ENCODE measurements at regions not wholly inside any gene's neighbourhood (a gene's known extent, or its start where the extent isn't known, plus 50 kb on each side); places are given as distances from the start of the nearest gene placed in this dataset.

- no peak for DNase-seq
These were observed 269.5 kb upstream of the N4BP1 start for GRCh38 chr16:48879223-48880122.

- no peak for DNase-seq
These were observed 268.0 kb upstream of the N4BP1 start for GRCh38 chr16:48877946-48878345.

GRCh38 chr16:48870141-48870540, 260.2 kb upstream of the N4BP1 start:
- no peak for DNase-seq

DNA sequence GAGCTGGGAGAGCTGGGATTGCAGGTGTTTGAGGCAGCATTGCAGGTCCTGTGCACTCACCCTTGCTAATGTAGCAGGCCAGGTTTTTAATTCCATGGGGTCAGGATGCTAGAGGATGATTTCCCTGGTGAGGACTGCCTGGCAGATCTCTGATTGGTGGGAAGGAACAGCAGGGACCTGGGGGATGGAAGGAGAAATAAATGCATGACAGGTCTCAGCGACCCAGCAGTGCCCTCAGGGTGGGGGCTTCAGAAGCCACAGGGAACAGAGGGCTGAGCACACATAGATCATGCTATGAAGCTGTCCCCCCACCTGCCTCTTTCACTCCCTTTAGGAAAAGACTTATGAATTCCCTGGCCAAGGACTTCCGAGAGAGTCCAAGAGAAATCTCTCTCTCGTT, 255.5 kb upstream of the N4BP1 start:
- no peak for DNase-seq

GRCh38 chr16:48864055-48864454, 254.1 kb upstream of the N4BP1 start:
- DNase-seq: no peak

DNA sequence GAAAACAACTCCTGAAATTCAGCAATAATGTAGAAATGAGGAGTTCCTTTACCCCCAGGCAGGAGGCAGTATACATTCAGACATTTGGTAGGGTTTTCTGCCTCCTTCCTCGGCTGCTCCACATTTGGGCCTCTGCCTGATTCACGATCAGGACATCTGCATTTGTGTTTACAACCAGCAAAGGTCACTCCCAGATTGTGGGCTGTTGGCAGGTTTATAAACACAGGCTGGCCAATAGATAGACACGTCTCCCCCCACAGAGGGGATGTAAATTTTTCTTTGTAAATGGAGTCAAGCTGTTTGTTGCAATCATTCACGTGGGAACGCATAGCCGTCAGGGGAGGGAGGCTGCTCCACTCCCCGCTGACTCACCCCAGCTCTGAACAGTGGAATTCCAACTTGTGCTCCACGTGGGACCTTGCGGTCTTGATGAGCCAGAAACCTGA, 252.1 kb upstream of the N4BP1 start:
- peak; percentile 20 for DNase-seq

GRCh38 chr16:48860341-48860740, 250.4 kb upstream of the N4BP1 start:
- DNase-seq: no peak

DNA sequence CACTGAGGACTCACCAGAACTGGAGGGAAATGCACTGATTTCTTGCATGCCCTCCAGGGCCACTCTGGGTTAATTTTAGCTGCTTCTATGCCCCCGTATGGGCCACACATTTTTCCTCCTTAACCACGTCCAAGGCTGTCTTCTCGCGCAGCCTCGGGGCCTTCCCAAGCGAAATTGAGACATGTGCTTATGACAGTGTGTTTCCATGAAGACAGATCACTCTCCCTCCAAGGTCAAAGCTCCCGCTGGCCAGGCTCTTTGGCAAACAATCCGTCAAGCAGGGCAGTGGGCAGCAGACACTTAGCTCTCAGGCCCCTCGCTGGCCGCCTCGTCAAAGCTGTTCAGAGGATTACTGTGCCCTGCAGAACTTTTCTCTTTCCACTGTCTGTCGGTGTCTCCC, 243.0 kb upstream of the N4BP1 start:
- DNase-seq: no peak

- DNase-seq: no peak
These were observed 242.5 kb upstream of the N4BP1 start for GRCh38 chr16:48852458-48852857.

GRCh38 chr16:48850097-48850770, 240.3 kb upstream of the N4BP1 start:
- DNase-seq: no peak

DNA sequence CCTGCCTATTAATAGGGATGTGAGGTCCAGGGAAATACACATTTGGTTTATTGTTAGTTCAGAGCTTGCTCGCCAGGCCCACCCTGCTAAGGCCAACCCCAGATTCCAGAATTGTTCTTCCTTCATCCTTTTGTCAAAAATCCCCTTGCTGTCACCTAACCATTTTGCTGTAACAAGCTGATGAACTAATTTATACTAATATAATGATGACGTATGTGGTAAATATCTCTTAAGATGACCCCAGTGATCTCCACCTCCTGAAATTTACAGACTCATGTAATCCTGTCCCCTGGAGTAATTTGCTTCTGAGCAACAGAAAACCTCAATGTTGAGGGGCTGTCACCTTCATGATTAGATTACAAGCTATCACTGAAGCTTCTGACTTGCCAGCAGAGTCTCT, 236.3 kb upstream of the N4BP1 start:
- no peak for DNase-seq

DNA sequence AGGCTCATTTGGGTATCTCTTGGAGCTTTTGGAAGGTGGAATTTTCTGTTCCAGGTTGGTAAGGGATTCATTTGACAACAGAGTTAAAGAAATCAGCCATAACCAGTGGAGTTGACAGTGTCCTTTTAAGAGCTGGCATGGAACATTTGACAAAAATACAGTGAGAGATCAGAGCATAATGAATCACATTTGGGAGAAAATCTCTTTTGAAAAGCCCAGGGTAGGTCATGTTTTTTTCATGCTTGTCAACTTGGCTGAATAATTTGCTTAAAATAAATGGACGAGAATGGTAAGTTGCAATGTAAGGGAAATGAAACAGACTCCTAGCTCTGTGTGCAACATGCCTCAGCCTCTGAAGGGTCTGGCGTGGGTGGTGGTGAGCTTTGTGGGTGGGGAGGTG, 235.3 kb upstream of the N4BP1 start:
- no peak for DNase-seq

DNA sequence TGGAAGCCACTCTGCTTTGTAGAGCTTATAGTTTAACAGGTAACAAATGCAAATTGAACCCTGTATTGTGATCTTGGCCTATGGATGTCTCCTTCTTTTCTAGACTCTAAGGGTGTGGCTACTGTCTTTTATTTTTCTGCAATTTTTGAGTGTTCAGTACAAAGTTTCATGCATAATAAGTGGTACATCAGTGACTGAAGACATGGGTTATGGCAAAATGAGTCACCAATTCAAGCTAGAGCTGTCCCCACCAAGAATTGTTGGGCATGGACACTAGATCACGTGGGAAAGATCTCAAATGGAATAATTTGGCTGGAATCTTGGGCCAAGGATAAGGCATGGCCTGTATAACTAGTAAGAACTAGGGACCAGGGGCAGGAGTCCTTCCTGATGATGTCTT, 228.4 kb upstream of the N4BP1 start:
- DNase-seq: no peak

- DNase-seq: no peak
These were observed 226.7 kb upstream of the N4BP1 start for GRCh38 chr16:48836636-48837035.

GRCh38 chr16:48836067-48836466, 226.1 kb upstream of the N4BP1 start:
- no peak for DNase-seq

DNA sequence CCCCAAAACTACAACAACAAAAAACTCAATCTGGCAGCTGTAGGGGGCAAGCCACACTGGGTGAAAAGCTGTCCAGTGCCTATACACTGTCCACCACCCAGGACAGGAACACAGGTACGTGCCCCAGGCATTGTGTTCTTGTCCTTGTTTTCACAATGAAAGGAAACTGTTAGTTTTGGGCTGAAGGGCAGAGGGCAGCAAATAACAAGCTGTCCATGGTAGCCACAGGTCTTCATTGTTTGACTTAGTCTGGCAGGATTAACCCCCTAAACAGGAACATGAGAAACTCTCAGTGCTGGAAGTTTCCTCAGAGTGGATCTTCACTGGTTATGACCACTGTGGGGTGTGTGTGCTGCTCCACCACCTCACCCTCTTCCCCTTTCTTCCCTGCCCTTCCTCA, 224.6 kb upstream of the N4BP1 start:
- no peak for DNase-seq

DNA sequence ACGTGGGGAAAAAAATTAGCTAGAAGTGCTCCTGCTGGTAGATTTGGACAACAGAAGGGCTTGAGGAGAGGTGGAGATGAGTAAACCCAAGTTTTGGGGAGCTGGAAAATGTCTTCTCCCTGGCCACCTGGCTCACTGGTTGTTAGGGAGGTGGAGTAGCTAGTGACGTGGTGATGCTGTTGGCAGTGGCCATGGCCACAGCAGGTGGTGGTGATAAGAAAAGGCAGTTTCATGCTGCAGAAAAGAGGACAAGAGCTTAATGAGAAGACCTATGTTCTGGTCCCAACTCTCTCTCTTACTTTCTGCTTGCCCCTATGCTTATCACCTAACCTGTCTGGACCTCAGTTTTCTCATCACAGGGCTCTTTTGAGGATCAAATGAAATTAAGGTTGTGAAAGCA, 223.5 kb upstream of the N4BP1 start:
- no peak for DNase-seq

- no peak for DNase-seq
These were observed 221.2 kb upstream of the N4BP1 start for GRCh38 chr16:48831076-48831722.

- no peak for DNase-seq
These were observed 219.6 kb upstream of the N4BP1 start for GRCh38 chr16:48829336-48830310.

DNA sequence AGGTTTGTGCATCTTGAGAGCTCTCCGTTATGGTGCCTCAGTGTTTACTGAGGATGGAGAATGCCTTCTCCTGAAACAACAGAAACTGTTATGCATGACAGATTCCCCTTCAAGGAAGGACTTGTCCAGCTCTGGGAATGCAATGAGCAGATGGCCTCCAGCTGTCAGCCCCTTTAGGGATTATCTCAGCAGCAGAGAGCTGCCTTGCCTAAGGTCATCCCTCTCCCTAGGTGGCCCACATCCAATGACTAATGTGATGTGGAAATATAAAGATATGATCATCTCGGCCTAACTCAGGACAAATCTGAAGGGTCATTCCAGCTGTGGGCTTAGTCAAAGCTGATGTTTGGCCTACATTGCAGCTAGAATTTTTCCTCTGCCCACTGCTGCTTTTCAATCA, 214.3 kb upstream of the N4BP1 start:
- no peak for DNase-seq

DNA sequence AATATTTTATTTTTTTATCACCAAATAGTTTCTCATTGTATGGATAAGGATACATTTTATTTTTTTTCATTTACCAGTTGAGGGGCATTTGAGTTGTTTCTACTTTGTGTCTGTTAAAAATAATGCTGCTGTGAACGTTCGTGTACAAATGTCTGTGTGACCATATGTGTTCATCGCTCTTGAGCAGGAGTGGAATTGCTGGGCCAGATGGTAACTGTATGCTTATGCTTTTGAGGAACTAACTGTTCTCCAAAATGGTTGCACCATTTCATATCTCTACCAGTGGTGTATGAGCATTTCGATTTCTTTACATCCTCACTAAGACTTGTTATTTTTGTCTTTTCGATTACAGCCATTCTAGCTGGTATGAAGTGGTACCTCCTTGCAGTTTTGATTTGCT, 212.5 kb upstream of the N4BP1 start:
- no peak for DNase-seq

- DNase-seq: no peak
These were observed 210.4 kb upstream of the N4BP1 start for GRCh38 chr16:48820379-48820778.

DNA sequence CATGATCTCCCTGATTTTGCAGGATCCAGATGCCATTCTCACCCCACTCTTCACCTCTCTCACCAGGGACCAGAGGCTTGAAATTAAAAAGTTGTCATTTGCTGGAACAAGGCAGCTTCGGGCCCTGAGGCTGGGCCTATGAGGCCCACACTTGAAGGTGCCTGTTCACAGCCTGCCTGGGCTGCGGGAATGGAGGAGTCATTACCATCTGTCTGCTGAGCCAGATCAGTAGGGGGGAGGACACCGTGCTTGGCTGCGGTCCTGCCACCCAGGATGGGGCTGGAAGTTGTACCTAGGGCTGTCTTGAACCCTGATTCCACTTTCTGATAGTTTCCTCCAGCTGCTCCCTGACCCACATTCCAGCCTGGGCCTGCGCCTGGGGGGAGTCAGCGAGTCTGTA, 208.3 kb upstream of the N4BP1 start:
- DNase-seq: no peak

All from NCI-H226 (cell line).